GM19328 (cell line): ENCODE measurements at regions not wholly inside any gene's neighbourhood (a gene's known extent, or its start where the extent isn't known, plus 50 kb on each side); places are given as distances from the start of the nearest gene placed in this dataset.

Experiments
- ATAC-seq: cut with Tn5 transposase; IDR thresholded peaks from one replicate; pipeline ENCODE4 v1.9.1; 2021; ENCODE audit warnings: mild to moderate bottlenecking, moderate library complexity; ENCODE audit not compliant: unreplicated experiment

- no peak for ATAC-seq
These were observed 108.8 kb downstream of the SQOR start for GRCh38 chr15:45743426-45744235.

GRCh38 chr15:45744236-45744589, 109.4 kb downstream of the SQOR start:
- no peak for ATAC-seq

- ATAC-seq: no peak
These were observed 112.6 kb downstream of the SQOR start for GRCh38 chr15:45747426-45747825.

GRCh38 chr15:45751629-45752028, 116.8 kb downstream of the SQOR start:
- no peak for ATAC-seq

- ATAC-seq: no peak
These were observed 125.1 kb downstream of the SQOR start for GRCh38 chr15:45759936-45760335.

- ATAC-seq: no peak
These were observed 127.9 kb downstream of the SQOR start for GRCh38 chr15:45762726-45763125.

GRCh38 chr15:45763170-45763869, 128.5 kb downstream of the SQOR start:
- ATAC-seq: no peak

GRCh38 chr15:45773149-45773548, 138.3 kb downstream of the SQOR start:
- no peak for ATAC-seq

GRCh38 chr15:45776772-45777171, 141.9 kb downstream of the SQOR start:
- no peak for ATAC-seq

GRCh38 chr15:45777781-45778180, 143.0 kb downstream of the SQOR start:
- no peak for ATAC-seq

GRCh38 chr15:45780352-45780751, 145.5 kb downstream of the SQOR start:
- no peak for ATAC-seq

- ATAC-seq: no peak
These were observed 149.8 kb downstream of the SQOR start for GRCh38 chr15:45784656-45785055.

- ATAC-seq: no peak
These were observed 151.1 kb downstream of the SQOR start for GRCh38 chr15:45785897-45786296.

- no peak for ATAC-seq
These were observed 155.6 kb downstream of the SQOR start for GRCh38 chr15:45790325-45790943.

- ATAC-seq: no peak
These were observed 159.5 kb downstream of the SQOR start for GRCh38 chr15:45794304-45794703.

- ATAC-seq: no peak
These were observed 160.0 kb downstream of the SQOR start for GRCh38 chr15:45794712-45795439.

GRCh38 chr15:45795440-45796069, 160.7 kb downstream of the SQOR start:
- ATAC-seq: no peak

GRCh38 chr15:45796433-45796832, 161.6 kb downstream of the SQOR start:
- no peak for ATAC-seq

GRCh38 chr15:45799508-45799907, 164.7 kb downstream of the SQOR start:
- no peak for ATAC-seq

- no peak for ATAC-seq
These were observed 166.7 kb downstream of the SQOR start for GRCh38 chr15:45801543-45801942.

GRCh38 chr15:45802140-45802539, 167.3 kb downstream of the SQOR start:
- no peak for ATAC-seq
